ENCODE measurements at regions not wholly inside any gene's neighbourhood (a gene's known extent, or its start where the extent isn't known, plus 50 kb on each side); places are given as distances from the start of the nearest gene placed in this dataset.

DNA sequence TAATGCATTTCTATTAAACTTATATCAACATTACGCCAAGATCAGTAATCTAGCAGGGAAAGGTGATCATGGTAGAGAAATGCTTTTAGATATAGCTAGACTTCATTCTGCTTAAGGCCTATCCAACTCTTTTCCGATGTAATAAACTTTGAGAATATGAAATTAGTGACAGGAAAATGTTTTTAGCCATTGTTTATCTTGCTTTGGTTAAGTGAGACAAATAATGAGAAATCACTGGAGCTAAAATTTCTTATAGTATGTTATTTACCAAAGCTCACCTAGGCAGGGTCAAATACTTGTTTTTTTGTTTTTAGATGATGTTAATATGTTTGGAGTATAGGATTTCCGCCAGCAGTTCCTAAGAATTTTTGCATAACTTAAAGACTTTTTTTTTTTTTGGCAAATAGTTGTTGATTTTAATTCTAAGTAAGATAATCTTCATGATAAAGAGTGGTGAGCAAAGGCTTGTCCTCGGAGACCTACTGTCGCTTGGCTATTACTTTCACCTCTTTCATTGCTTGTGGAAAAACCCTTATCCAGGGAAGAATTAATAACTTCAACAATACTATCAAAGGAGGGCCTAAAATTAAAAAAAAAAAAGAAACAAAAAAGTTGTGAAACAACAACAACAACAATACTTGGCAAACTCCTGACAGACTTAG lies 98.3 kb downstream of the SOX4 start:
- Histone ChIP-seq H3K4me2 (ENCODE audit: low read length) (no peak overlapping the region), H3K36me3 (ENCODE audit: control insufficient read depth in 1 of 2, insufficient read depth in 2 of 2, low read length in 2 of 2) (peaks cover 5 to 6% of the 10 kb centered on the region in 2 experiments), H4K12ac (ENCODE audit: low read depth, low read length) (no peak overlapping the region), H3K9ac (ENCODE audit: low read length) (no peak overlapping the region), H3K4me1 (ENCODE audit: control insufficient read depth in 1 of 2, insufficient read depth in 2 of 2, low read length in 2 of 2) (peaks cover 0 to 6% of the 10 kb centered on the region in 2 experiments), H3K23ac (ENCODE audit: low read length) (no peak overlapping the region), H2AK5ac (ENCODE audit: low read length) (no peak overlapping the region), H3K79me2 (ENCODE audit: control insufficient read depth, insufficient read depth, low read length, poor library complexity) (no peaks in the 10 kb centered on the region), H3K14ac (ENCODE audit: low read length) (no peak overlapping the region), H2BK12ac (ENCODE audit: low read length) (no peak overlapping the region), H3K79me1 (ENCODE audit: low read length) (no peaks in the 10 kb centered on the region), H2AFZ (ENCODE audit: insufficient read depth, low read length, poor library complexity) (no peak overlapping the region), H4K8ac (ENCODE audit: low read depth, low read length) (no peak overlapping the region), H3K18ac (ENCODE audit: low read length) (no peak overlapping the region), H4K91ac (ENCODE audit: low read depth, low read length) (no peak overlapping the region), H3K4ac (ENCODE audit: low read depth, low read length) (no peak overlapping the region), H3K27ac (ENCODE audit: low read depth, low read length) (no peak overlapping the region), H3K9me3 (ENCODE audit: insufficient read depth, low read depth, low read length) (peaks cover 2% of the 10 kb centered on the region), H3K27me3 (ENCODE audit: insufficient read depth, low read length) (no peaks in the 10 kb centered on the region), H2BK5ac (ENCODE audit: low read depth, low read length, poor library complexity) (no peak overlapping the region), H2BK120ac (ENCODE audit: insufficient read depth, low read length, poor library complexity) (no peak overlapping the region), H3K4me3 (ENCODE audit: low read depth, low read length) (no peak overlapping the region)
- DNase-seq: no peak
- WGBS (ENCODE audit: extremely low coverage, insufficient coverage, insufficient read length): no CpG with 5 or more reads among the region's 5 CpGs

- no CpG with 5 or more reads among the region's 1 CpG for WGBS (ENCODE audit: extremely low coverage, insufficient coverage, insufficient read length)
- Histone ChIP-seq H3K27me3 (ENCODE audit: insufficient read depth, low read length) (no peaks in the 10 kb centered on the region), H3K23ac (ENCODE audit: low read length) (no peak overlapping the region), H3K14ac (ENCODE audit: low read length) (no peak overlapping the region), H4K91ac (ENCODE audit: low read depth, low read length) (peak overlapping the region; percentile 35), H4K8ac (ENCODE audit: low read depth, low read length) (no peak overlapping the region), H3K9ac (ENCODE audit: low read length) (no peak overlapping the region), H3K36me3 (ENCODE audit: control insufficient read depth in 1 of 2, insufficient read depth in 2 of 2, low read length in 2 of 2) (peaks cover 2 to 3% of the 10 kb centered on the region in 2 experiments), H3K4me3 (ENCODE audit: low read depth, low read length) (no peak overlapping the region), H2BK5ac (ENCODE audit: low read depth, low read length, poor library complexity) (no peak overlapping the region), H3K4me2 (ENCODE audit: low read length) (no peak overlapping the region), H3K79me2 (ENCODE audit: control insufficient read depth, insufficient read depth, low read length, poor library complexity) (no peaks in the 10 kb centered on the region), H3K27ac (ENCODE audit: low read depth, low read length) (no peak overlapping the region), H3K9me3 (ENCODE audit: insufficient read depth, low read depth, low read length) (peaks cover 2% of the 10 kb centered on the region), H2AFZ (ENCODE audit: insufficient read depth, low read length, poor library complexity) (no peak overlapping the region), H3K4ac (ENCODE audit: low read depth, low read length) (no peak overlapping the region), H2AK5ac (ENCODE audit: low read length) (no peak overlapping the region), H3K79me1 (ENCODE audit: low read length) (no peaks in the 10 kb centered on the region), H3K18ac (ENCODE audit: low read length) (no peak overlapping the region), H4K12ac (ENCODE audit: low read depth, low read length) (no peak overlapping the region), H2BK120ac (ENCODE audit: insufficient read depth, low read length, poor library complexity) (no peak overlapping the region), H2BK12ac (ENCODE audit: low read length) (no peak overlapping the region), H3K4me1 (ENCODE audit: control insufficient read depth in 1 of 2, insufficient read depth in 2 of 2, low read length in 2 of 2) (peaks cover 0 to 6% of the 10 kb centered on the region in 2 experiments)
- no peak for DNase-seq
Observed at GRCh38 chr6:21692721-21693120, 99.2 kb downstream of the SOX4 start.

DNA sequence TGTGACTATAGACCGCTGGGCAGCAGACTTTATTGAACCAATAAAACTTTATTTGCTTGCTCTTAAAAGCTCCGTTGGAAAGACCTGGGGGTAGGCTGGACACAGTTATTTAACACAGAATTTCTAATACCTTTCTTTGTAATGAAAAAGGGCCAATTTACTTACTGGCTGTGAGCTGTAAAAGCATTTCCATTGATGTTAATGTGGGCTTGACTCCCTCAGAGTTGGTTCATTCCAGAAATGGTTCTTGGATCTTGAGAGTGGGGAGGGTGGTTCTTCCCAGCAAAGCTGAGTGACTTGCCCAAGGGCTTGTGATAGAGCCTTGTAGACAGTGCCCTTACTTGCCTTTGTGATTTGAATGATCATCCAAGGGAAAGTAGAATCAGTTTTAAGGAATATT lies 100.6 kb downstream of the SOX4 start:
- Histone ChIP-seq H3K18ac (ENCODE audit: low read length) (no peak overlapping the region), H3K27me3 (ENCODE audit: insufficient read depth, low read length) (no peaks in the 10 kb centered on the region), H2AK5ac (ENCODE audit: low read length) (no peak overlapping the region), H2BK5ac (ENCODE audit: low read depth, low read length, poor library complexity) (no peak overlapping the region), H2AFZ (ENCODE audit: insufficient read depth, low read length, poor library complexity) (no peak overlapping the region), H3K9ac (ENCODE audit: low read length) (no peak overlapping the region), H3K4me2 (ENCODE audit: low read length) (no peak overlapping the region), H3K23ac (ENCODE audit: low read length) (no peak overlapping the region), H3K4ac (ENCODE audit: low read depth, low read length) (no peak overlapping the region), H3K4me1 (ENCODE audit: control insufficient read depth in 1 of 2, insufficient read depth in 2 of 2, low read length in 2 of 2) (peaks cover 0 to 6% of the 10 kb centered on the region in 2 experiments), H2BK120ac (ENCODE audit: insufficient read depth, low read length, poor library complexity) (no peak overlapping the region), H4K8ac (ENCODE audit: low read depth, low read length) (no peak overlapping the region), H3K27ac (ENCODE audit: low read depth, low read length) (no peak overlapping the region), H4K12ac (ENCODE audit: low read depth, low read length) (no peak overlapping the region), H3K36me3 (ENCODE audit: control insufficient read depth in 1 of 2, insufficient read depth in 2 of 2, low read length in 2 of 2) (peaks cover 0 to 2% of the 10 kb centered on the region in 2 experiments), H3K14ac (ENCODE audit: low read length) (no peak overlapping the region), H3K79me2 (ENCODE audit: control insufficient read depth, insufficient read depth, low read length, poor library complexity) (no peaks in the 10 kb centered on the region), H4K91ac (ENCODE audit: low read depth, low read length) (no peak overlapping the region), H3K4me3 (ENCODE audit: low read depth, low read length) (no peak overlapping the region), H3K9me3 (ENCODE audit: insufficient read depth, low read depth, low read length) (no peaks in the 10 kb centered on the region), H3K79me1 (ENCODE audit: low read length) (no peaks in the 10 kb centered on the region), H2BK12ac (ENCODE audit: low read length) (no peak overlapping the region)
- no CpG with 5 or more reads among the region's 2 CpGs for WGBS (ENCODE audit: extremely low coverage, insufficient coverage, insufficient read length)
- no peak for DNase-seq

GRCh38 chr6:21707524-21708319 lies 114.2 kb downstream of the SOX4 start:
- H2BK5ac ChIP-seq (ENCODE audit: low read depth, low read length, poor library complexity): no peak overlapping the region
- peak overlapping the region; percentile 96 for H2BK12ac ChIP-seq (ENCODE audit: low read length)
- no peaks in the 10 kb centered on the region for H3K9me3 ChIP-seq (ENCODE audit: insufficient read depth, low read depth, low read length)
- no peak overlapping the region for H2AFZ ChIP-seq (ENCODE audit: insufficient read depth, low read length, poor library complexity)
- no peak overlapping the region for H3K9ac ChIP-seq (ENCODE audit: low read length)
- peaks cover 5% of the 10 kb centered on the region for H3K79me2 ChIP-seq (ENCODE audit: control insufficient read depth, insufficient read depth, low read length, poor library complexity)
- peak overlapping the region; percentile 69 for H3K4ac ChIP-seq (ENCODE audit: low read depth, low read length)
- no peak overlapping the region for H2AK5ac ChIP-seq (ENCODE audit: low read length)
- no peak for DNase-seq
- no peak overlapping the region for H3K27ac ChIP-seq (ENCODE audit: low read depth, low read length)
- H3K4me1 ChIP-seq (ENCODE audit: control insufficient read depth in 1 of 2, insufficient read depth in 2 of 2, low read length in 2 of 2): peaks cover 5 to 20% of the 10 kb centered on the region in 2 experiments
- H4K8ac ChIP-seq (ENCODE audit: low read depth, low read length): no peak overlapping the region
- H3K27me3 ChIP-seq (ENCODE audit: insufficient read depth, low read length): no peaks in the 10 kb centered on the region
- no peak overlapping the region for H3K23ac ChIP-seq (ENCODE audit: low read length)
- no peak overlapping the region for H3K4me2 ChIP-seq (ENCODE audit: low read length)
- H3K4me3 ChIP-seq (ENCODE audit: low read depth, low read length): no peak overlapping the region
- no peak overlapping the region for H3K18ac ChIP-seq (ENCODE audit: low read length)
- no peak overlapping the region for H4K12ac ChIP-seq (ENCODE audit: low read depth, low read length)
- no peak overlapping the region for H2BK120ac ChIP-seq (ENCODE audit: insufficient read depth, low read length, poor library complexity)
- peaks cover 18% of the 10 kb centered on the region for H3K79me1 ChIP-seq (ENCODE audit: low read length)
- H4K91ac ChIP-seq (ENCODE audit: low read depth, low read length): peak overlapping the region; percentile 67
- H3K36me3 ChIP-seq (ENCODE audit: control insufficient read depth in 1 of 2, insufficient read depth in 2 of 2, low read length in 2 of 2): no peaks in the 10 kb centered on the region
- H3K14ac ChIP-seq (ENCODE audit: low read length): no peak overlapping the region
- no CpG with 5 or more reads among the region's 3 CpGs for WGBS (ENCODE audit: extremely low coverage, insufficient coverage, insufficient read length)

Data from trophoblast cell (in vitro differentiated cells and primary cell).